RWPE1 (cell line): ENCODE measurements at regions not wholly inside any gene's neighbourhood (a gene's known extent, or its start where the extent isn't known, plus 50 kb on each side); places are given as distances from the start of the nearest gene placed in this dataset.

Source experiments
- CTCF ChIA-PET: fragments of 350-600 bp; sonication (Branson Sonifier 250); formaldehyde crosslinking; extraction: SDS; loops from one replicate; lab custom pipeline; 2021; lab: Yijun Ruan, JAX
- POLR2A ChIA-PET: fragments of 400-600 bp; formaldehyde crosslinking; extraction: SDS; loops from one replicate; lab custom pipeline; 2020; ENCODE audit warnings: antibody characterized with exemption; ENCODE audit not compliant: low non-redundant PET; lab: Yijun Ruan, JAX
- DNase-seq: peaks from one replicate; pipeline ENCODE4 v3.0.0; 2012; ENCODE audit warnings: low spot score
- H3K27ac ChIP-seq: fragments of 450-650 bp; 2 replicates; pipeline ENCODE4 v1.5.1; 2017
- TF ChIP-seq, protein P1 (sequence below): fragments of 450-650 bp; conservative IDR thresholded peaks from 2 replicates; pipeline ENCODE4 v1.5.1; 2017; ENCODE audit warnings: low read depth, mild to moderate bottlenecking

DNA sequence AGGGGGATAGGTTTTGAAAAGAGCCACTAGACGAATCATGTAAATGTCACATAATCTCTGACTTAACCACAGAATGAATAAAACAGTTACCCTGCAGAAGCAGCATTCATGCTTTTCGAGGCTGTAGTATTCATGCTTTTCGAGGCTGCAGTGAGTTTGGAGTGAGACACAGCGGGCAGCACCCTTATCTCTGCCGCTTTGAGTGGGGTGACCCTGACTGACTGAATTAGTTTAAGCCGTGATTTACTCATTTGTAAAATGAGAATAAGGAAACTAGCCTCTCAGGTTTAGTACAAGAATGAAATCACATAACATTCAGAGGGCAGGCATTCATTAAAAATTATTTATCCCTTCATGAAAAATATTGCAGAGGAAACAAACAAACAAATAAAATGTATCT is 92.8 kb upstream of the KMT2C start:
- DNase-seq: no peak
- CTCF ChIA-PET: no interaction called here
- TF ChIP-seq, protein P1, sequence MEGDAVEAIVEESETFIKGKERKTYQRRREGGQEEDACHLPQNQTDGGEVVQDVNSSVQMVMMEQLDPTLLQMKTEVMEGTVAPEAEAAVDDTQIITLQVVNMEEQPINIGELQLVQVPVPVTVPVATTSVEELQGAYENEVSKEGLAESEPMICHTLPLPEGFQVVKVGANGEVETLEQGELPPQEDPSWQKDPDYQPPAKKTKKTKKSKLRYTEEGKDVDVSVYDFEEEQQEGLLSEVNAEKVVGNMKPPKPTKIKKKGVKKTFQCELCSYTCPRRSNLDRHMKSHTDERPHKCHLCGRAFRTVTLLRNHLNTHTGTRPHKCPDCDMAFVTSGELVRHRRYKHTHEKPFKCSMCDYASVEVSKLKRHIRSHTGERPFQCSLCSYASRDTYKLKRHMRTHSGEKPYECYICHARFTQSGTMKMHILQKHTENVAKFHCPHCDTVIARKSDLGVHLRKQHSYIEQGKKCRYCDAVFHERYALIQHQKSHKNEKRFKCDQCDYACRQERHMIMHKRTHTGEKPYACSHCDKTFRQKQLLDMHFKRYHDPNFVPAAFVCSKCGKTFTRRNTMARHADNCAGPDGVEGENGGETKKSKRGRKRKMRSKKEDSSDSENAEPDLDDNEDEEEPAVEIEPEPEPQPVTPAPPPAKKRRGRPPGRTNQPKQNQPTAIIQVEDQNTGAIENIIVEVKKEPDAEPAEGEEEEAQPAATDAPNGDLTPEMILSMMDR: no peak
- POLR2A ChIA-PET: no interaction called here
- H3K27ac ChIP-seq: no peak overlapping the region

DNA sequence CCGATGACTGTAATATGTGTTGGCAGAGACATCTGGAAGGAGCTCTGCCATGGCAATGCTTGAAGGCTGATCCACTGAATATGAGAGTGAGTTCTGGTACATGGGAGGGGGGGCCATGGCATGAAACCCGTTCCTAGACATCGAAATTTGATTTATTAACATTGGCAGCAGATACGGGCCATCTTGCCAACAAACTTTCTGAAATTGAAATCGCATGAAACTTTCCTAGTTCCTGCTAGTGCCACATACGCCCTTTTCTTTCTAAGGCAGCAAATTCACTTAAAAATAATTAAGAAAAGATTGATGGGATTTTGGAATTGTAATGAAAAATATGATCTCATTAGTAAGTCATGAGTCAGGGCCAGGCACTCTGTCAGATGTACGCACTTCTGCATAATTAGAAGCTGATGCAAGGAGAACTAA is 91.8 kb upstream of the KMT2C start:
- ChIA-PET CTCF (no interaction called here), POLR2A (no interaction called here)
- H3K27ac ChIP-seq: no peak overlapping the region
- TF ChIP-seq, protein P1: no peak
- no peak for DNase-seq

DNA sequence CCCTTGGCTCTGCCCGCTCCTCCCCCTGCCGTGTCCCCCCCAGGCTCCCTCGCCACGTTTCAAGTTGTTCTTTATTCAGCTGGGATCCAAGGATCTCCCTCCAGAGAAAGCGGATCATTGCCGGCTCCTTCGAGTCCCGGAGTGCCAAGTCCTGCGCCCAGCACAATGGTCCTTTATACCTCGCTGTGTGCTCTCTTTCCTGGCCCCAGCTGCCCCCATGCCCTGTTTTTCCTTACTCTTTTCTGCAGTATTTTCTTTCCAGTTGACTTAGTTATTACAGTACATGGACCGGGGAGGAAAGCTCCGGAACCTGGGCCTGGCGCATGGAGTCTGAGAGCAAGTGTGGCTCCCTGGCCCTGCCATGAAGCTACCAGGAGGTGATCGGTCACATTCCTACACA is 88.1 kb upstream of the KMT2C start:
- ChIA-PET CTCF (no interaction called here), POLR2A (no interaction called here)
- no peak for DNase-seq
- TF ChIP-seq, protein P1: no peak
- no peak overlapping the region for H3K27ac ChIP-seq

DNA sequence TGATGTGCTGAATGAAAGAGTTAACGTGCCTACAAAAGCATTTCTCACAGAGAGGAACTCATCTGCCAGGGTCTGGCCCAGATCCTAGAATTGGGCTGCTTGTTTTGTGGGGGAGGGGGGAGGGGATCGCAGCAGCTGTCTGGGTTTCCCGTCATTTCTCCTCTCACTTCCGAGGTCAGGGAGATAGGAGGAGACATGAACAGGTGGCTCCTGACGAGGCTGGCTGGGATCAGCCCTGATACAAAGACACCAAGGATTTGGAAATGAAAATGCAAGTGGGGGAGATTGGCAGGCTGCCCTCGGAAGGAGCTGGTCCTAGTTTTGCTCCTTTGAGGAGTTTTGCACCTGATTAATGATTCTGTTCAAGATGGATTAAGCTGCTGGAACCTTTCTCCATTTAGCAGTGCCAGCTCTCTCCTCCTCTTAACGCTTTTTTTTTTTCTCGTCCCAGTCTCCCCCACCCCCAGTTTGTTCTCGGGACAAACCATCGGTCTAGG is 86.8 kb upstream of the KMT2C start:
- TF ChIP-seq, protein P1: no peak

DNA sequence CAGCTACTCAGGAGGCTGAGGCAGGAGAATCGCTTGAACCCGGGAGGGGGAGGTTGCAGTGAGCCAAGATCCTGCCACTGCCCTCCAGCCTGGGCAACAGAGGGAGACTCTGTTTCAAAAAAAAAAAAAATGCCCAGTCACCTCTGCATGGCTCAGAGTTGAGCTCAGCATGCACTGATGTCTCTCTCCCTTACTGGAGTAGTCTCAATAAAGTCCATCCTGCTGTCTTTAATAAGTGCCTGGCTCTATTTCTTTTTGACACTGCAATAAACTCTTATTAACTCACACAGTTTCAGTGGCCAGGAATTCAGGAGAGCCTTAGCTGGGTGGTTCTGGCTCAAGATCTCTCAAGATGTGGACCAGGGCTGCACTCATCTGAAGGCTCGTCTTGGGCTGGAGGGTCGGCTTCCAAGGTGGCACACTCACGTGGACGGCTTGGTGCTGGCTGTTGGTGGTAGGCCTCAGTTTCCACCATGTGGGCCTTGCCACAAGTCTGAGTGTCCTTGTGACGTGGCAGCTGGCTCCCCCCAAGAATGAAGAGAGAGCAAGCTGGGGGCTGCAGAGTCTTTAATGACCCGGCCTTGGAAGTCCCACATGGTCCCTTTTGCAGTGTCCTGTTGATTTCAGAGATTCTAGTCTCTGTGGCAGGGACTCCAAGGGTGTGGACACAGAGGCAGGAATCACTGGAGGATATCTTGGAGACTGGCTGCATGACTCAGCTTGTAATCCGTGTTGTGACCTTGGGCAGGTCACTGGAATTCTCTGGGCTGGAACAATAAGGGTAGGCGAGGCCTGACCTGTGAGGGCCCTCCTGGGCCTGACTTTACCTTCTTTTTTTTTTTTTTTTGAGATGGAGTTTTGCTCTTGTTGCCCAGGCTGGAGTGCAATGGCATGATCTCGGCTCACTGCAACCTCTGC is 85.9 kb upstream of the KMT2C start:
- no peak overlapping the region for H3K27ac ChIP-seq
- CTCF ChIA-PET: no interaction called here
- POLR2A ChIA-PET: no interaction called here
- DNase-seq: no peak
- TF ChIP-seq, protein P1: no peak

More for the DNA sequence above, 86.8 kb upstream of the KMT2C start:
- DNase-seq: no peak
- H3K27ac ChIP-seq: no peak overlapping the region
- ChIA-PET POLR2A (no interaction called here), CTCF (interaction anchor here (0.7 kb wide), 1 partner anchor 49 kb away, joined by 9 read pairs; no protein-coding TSS in a partner anchor)

DNA sequence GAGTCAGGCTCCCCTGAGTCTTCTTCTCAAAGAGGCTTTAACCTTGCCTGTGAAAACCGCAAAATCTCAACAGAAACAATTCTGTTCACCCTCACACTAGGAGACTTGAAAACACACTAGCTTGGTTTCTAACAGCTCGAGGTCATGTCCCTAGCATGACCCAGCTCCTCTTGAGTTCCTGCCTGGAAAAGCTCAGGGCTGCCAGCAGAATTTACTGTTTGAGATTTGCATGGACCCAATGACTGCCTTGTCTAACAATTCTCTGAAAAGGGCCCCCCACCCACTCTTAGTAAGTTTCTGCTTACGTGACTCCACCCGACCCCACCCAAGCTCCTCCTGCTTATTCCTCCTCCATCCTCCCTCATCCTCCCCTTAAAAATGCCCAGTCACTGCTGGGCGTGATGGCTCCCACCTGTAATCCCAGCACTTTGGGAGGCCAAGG is 85.1 kb upstream of the KMT2C start:
- no peak for DNase-seq
- TF ChIP-seq, protein P1: no peak
- POLR2A ChIA-PET: no interaction called here
- no peak overlapping the region for H3K27ac ChIP-seq
- CTCF ChIA-PET: no interaction called here
